ENCODE measurements at regions not wholly inside any gene's neighbourhood (a gene's known extent, or its start where the extent isn't known, plus 50 kb on each side); places are given as distances from the start of the nearest gene placed in this dataset.

DNA sequence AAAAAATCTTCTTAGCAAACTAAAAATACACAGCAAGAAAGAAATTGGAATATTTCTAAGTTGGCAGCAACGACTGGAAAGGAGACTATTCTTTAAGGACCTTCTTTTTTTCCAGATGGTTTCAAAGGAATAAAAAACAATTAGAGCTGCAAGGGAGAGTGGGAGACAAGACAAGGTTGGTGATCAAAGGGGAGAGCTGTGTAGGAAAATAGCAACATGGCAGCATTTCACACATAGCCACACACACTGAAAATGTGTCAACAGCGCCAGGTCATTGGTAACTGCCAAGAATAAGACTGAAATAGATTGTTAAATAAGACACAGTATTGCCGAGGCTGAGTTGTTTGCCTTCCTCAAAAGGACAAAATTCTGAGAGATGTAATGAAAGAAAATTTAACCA is 88.1 kb upstream of the TLE1 start:
- CTCF ChIA-PET = no interaction called here
- TF ChIP-seq FOXK2 (IDR thresholded peaks at IDR 0.05) = no peak
- TF ChIP-seq SUZ12 (IDR thresholded peaks at IDR 0.05) = no peak
- TF ChIP-seq HDGF (IDR thresholded peaks at IDR 0.05; ENCODE audit: borderline replicate concordance) = no peak
- no peak for TF ChIP-seq L3MBTL2 (conservative IDR thresholded peaks at IDR 0.05)
- TF ChIP-seq, protein P1, sequence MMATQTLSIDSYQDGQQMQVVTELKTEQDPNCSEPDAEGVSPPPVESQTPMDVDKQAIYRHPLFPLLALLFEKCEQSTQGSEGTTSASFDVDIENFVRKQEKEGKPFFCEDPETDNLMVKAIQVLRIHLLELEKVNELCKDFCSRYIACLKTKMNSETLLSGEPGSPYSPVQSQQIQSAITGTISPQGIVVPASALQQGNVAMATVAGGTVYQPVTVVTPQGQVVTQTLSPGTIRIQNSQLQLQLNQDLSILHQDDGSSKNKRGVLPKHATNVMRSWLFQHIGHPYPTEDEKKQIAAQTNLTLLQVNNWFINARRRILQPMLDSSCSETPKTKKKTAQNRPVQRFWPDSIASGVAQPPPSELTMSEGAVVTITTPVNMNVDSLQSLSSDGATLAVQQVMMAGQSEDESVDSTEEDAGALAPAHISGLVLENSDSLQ (IDR thresholded peaks at IDR 0.05) = no peak
- TF ChIP-seq TARDBP (IDR thresholded peaks at IDR 0.05) = no peak
- no peak for TF ChIP-seq CTBP1 (IDR thresholded peaks at IDR 0.05; ENCODE audit: borderline replicate concordance)
- no peak for TF ChIP-seq ZNF384 (IDR thresholded peaks at IDR 0.05)
- no peak for TF ChIP-seq NFRKB (IDR thresholded peaks at IDR 0.05)
- no peak for TF ChIP-seq BHLHE40 (IDR thresholded peaks at IDR 0.05; ENCODE audit: borderline replicate concordance)
- no peak for TF ChIP-seq SP1 (IDR thresholded peaks at IDR 0.05)
- TF ChIP-seq ARNT (IDR thresholded peaks at IDR 0.05) = no peak
- no peak for TF ChIP-seq LEF1 (IDR thresholded peaks at IDR 0.05; ENCODE audit: borderline replicate concordance)
- TF ChIP-seq ELF4 (IDR thresholded peaks at IDR 0.05) = no peak
- DNase-seq (ENCODE audit: extremely low spot score) = no peak

DNA sequence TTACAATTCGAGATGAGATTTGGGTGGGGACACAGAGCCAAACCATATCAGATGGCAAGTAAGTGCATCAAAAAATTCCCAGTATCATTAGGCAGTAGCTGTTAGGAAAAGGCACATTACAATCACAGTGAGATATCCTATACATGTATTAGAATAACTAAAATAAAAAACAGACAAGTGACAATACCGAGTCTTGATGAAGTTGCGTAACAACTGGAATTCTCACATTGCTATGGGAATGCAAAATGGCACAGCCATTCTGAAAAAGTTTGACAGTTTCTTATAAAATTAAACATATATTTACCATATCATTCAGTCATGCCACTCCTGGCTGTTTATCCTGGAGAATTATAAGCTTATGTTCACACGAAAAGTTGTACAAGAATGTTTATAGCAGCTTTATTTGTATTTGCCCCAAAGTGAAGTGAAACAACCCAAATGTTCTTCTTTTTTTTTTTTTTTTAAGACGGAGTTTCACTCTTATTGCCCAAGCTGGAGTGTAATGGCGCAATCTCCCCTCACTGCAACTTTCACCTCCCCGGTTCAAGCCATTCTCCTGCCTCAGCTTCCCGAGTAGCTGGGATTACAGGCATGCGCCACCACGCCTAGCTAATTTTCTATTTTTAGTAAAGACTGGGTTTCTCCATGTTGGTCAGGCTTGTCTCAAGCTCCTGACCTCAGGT is 93.1 kb upstream of the TLE1 start:
- ChIA-PET CTCF (no interaction called here), POLR2A (no interaction called here)
- TF ChIP-seq L3MBTL2 (conservative IDR thresholded peaks at IDR 0.05) (no peak), BHLHE40 (IDR thresholded peaks at IDR 0.05; ENCODE audit: borderline replicate concordance) (no peak), LEF1 (IDR thresholded peaks at IDR 0.05; ENCODE audit: borderline replicate concordance) (no peak), SP1 (IDR thresholded peaks at IDR 0.05) (no peak), SUZ12 (IDR thresholded peaks at IDR 0.05) (no peak), FOXM1 (IDR thresholded peaks at IDR 0.05; ENCODE audit: borderline replicate concordance) (no peak), ARNT (IDR thresholded peaks at IDR 0.05) (no peak), HDGF (IDR thresholded peaks at IDR 0.05; ENCODE audit: borderline replicate concordance) (no peak), CTBP1 (IDR thresholded peaks at IDR 0.05; ENCODE audit: borderline replicate concordance) (no peak), NFRKB (IDR thresholded peaks at IDR 0.05) (no peak), TARDBP (IDR thresholded peaks at IDR 0.05) (no peak), ELF4 (IDR thresholded peaks at IDR 0.05) (no peak)
- TF ChIP-seq, protein P1 (IDR thresholded peaks at IDR 0.05) = no peak
- DNase-seq (ENCODE audit: extremely low spot score) = no peak

More for the DNA sequence above, 88.1 kb upstream of the TLE1 start:
- POLR2A ChIA-PET = no interaction called here

DNA sequence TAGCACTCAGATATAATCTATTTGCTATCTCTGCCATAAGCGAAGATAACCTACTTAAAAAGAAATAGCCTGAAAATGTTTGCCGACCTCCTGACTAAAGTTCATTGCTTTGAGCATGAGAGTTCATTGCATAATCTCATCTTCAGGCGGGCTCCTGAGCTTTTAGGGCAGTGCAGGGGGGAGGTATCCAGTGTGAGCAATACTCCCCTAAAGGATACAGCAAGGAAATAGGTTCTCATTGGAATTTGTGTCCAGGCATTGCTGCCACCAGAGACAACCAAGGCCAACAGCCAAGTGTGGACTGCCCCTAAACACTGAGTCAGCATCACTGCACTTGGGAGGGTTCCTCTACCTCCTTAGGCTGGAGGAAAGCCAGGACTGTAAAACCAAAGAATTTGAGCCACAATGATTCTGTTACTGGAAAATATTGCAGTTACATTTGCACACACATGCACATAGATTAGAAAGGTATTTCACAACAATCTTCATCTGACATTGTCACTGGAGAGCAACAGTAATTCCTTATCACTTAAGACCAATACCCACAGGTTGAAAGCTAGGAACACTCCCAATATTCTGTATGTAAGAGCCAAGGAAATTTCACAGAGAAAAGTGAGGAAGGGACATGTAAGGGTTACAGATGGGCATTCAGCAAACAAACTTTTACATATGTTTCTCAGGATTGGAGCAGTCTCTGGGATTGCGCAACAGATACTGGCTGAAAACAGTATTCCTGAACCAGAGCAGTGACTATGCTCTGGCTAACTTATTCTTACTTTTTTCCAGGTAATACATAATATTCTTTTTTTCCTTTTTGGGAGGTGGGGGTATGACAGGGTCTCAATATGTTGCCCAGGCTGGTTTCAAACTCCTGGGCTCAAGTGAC is 98.6 kb upstream of the TLE1 start:
- ChIA-PET POLR2A (no interaction called here), CTCF (no interaction called here)
- DNase-seq (ENCODE audit: extremely low spot score) = no peak
- TF ChIP-seq ZNF384 (IDR thresholded peaks at IDR 0.05) = no peak
- no peak for TF ChIP-seq HDGF (IDR thresholded peaks at IDR 0.05; ENCODE audit: borderline replicate concordance)
- TF ChIP-seq, protein P1 (IDR thresholded peaks at IDR 0.05) = no peak
- TF ChIP-seq LEF1 (IDR thresholded peaks at IDR 0.05; ENCODE audit: borderline replicate concordance) = no peak

DNA sequence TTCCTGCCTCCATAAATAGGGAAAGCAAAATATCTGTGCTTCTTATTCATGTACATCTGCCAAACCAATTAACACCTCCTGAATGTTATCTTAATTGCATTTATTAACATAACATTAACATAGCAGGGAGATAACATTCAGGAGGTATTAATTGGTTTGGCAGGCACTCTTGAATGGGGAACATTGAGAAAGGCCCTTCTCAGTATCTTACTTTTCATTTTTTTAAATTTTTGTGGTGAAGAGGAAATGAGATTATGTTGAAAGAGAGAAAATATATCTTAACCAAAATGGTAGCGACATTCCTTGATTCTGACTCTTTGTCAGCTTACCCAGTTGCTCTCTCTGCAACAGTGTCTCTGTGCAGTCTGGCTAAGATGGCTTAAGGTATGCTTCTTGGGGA is 100.4 kb upstream of the TLE1 start:
- POLR2A ChIA-PET = no interaction called here
- CTCF ChIA-PET = no interaction called here
- TF ChIP-seq SUZ12 (IDR thresholded peaks at IDR 0.05) (no peak), LEF1 (IDR thresholded peaks at IDR 0.05; ENCODE audit: borderline replicate concordance) (no peak), FOXK2 (IDR thresholded peaks at IDR 0.05) (no peak), L3MBTL2 (conservative IDR thresholded peaks at IDR 0.05) (no peak), FOXM1 (IDR thresholded peaks at IDR 0.05; ENCODE audit: borderline replicate concordance) (no peak), BHLHE40 (IDR thresholded peaks at IDR 0.05; ENCODE audit: borderline replicate concordance) (no peak), ZNF384 (IDR thresholded peaks at IDR 0.05) (no peak), CTBP1 (IDR thresholded peaks at IDR 0.05; ENCODE audit: borderline replicate concordance) (no peak), FOXA1 (IDR thresholded peaks at IDR 0.05) (no peak), ARNT (IDR thresholded peaks at IDR 0.05) (no peak), NFRKB (IDR thresholded peaks at IDR 0.05) (no peak)
- no peak for DNase-seq (ENCODE audit: extremely low spot score)

DNA sequence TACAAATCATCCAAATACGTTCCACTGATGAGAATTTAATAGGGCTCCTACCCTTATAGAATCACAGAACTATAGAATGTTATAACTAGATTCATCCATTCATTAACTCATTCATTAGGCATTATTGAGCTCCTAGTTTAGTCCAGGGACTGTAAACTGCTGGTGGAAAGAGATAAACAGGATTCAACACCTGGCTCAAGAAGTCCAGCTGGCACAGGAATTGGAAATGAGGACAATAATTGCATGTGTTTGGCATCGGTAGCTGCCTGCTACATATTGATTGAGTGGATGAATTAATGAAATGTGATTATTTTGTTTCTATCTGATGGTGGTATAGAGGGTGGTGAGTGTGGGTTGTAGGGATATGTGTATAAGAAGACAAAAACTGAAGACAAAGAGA is 100.8 kb upstream of the TLE1 start:
- CTCF ChIA-PET = no interaction called here
- POLR2A ChIA-PET = no interaction called here
- no peak for DNase-seq (ENCODE audit: extremely low spot score)
- TF ChIP-seq HDGF (IDR thresholded peaks at IDR 0.05; ENCODE audit: borderline replicate concordance) = no peak
- TF ChIP-seq BHLHE40 (IDR thresholded peaks at IDR 0.05; ENCODE audit: borderline replicate concordance) = no peak
- no peak for TF ChIP-seq L3MBTL2 (conservative IDR thresholded peaks at IDR 0.05)
- TF ChIP-seq TARDBP (IDR thresholded peaks at IDR 0.05) = no peak
- no peak for TF ChIP-seq FOXM1 (IDR thresholded peaks at IDR 0.05; ENCODE audit: borderline replicate concordance)

DNA sequence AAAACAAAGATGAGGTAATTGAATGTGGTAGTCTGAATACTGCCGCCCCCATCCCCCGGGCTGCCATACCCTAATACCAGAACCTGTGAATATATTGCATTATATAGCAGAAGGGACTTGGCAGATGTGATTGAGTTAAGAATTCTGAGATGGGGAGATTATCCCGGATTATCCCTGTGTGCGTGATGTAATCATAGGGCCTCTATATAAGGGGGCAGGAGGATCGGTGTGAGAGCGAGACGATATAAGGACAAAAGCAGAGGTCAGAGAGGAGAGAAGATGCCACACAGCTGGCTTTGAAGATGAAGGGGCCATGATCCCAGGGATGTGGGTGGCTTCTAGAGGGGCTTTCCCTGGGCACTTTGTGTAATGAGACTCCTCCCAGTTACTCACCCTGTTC is 101.7 kb upstream of the TLE1 start:
- no peak for DNase-seq (ENCODE audit: extremely low spot score)
- ChIA-PET POLR2A (no interaction called here), CTCF (no interaction called here)
- TF ChIP-seq TARDBP (IDR thresholded peaks at IDR 0.05) (no peak), BHLHE40 (IDR thresholded peaks at IDR 0.05; ENCODE audit: borderline replicate concordance) (no peak), SUZ12 (IDR thresholded peaks at IDR 0.05) (no peak), FOXK2 (IDR thresholded peaks at IDR 0.05) (no peak), ARNT (IDR thresholded peaks at IDR 0.05) (no peak), SP1 (IDR thresholded peaks at IDR 0.05) (no peak), ELF4 (IDR thresholded peaks at IDR 0.05) (no peak), L3MBTL2 (conservative IDR thresholded peaks at IDR 0.05) (no peak), FOXA1 (IDR thresholded peaks at IDR 0.05) (no peak), LEF1 (IDR thresholded peaks at IDR 0.05; ENCODE audit: borderline replicate concordance) (no peak), ZNF384 (IDR thresholded peaks at IDR 0.05) (no peak), HDGF (IDR thresholded peaks at IDR 0.05; ENCODE audit: borderline replicate concordance) (no peak), CTBP1 (IDR thresholded peaks at IDR 0.05; ENCODE audit: borderline replicate concordance) (no peak), NFRKB (IDR thresholded peaks at IDR 0.05) (no peak), FOXM1 (IDR thresholded peaks at IDR 0.05; ENCODE audit: borderline replicate concordance) (no peak)
- TF ChIP-seq, protein P1 (IDR thresholded peaks at IDR 0.05) = no peak

Data from HEK293T (cell line).